K562 (cell line): ENCODE measurements at regions not wholly inside any gene's neighbourhood (a gene's known extent, or its start where the extent isn't known, plus 50 kb on each side); places are given as distances from the start of the nearest gene placed in this dataset.

Experiments
- BRF1 ChIP-seq: IDR thresholded peaks from 3 replicates; pipeline ENCODE4 v1.6.1; 2011; ENCODE audit warnings: borderline replicate concordance, mild to moderate bottlenecking; ENCODE audit not compliant: insufficient read length; ENCODE audit errors: extremely low read depth
- FIP1L1 ChIP-seq: fragments of 200-400 bp; formaldehyde crosslinking; IDR thresholded peaks from 2 replicates; pipeline ENCODE4 v1.6.1; 2018; ENCODE audit warnings: mild to moderate bottlenecking, low read depth, low read length; ENCODE audit not compliant: poor library complexity, severe bottlenecking
- ZFP36 ChIP-seq: fragments of 150-350 bp; IDR thresholded peaks from 2 replicates; pipeline ENCODE4 v1.6.1; 2018; ENCODE audit warnings: low read length, low read depth; ENCODE audit not compliant: partially characterized antibody
- ZKSCAN8 ChIP-seq: fragments of 200-800 bp; sonication (Bioruptor generic); IDR thresholded peaks from 2 replicates; pipeline ENCODE4 v1.6.1; 2016; ENCODE audit warnings: missing genetic modification characterization, missing compliant biosample characterization
- TF ChIP-seq, protein P1 (sequence below), 2 experiments: fragments of 450-650 bp in 1 of 2; sonication (generic) in 1 of 2; formaldehyde crosslinking in 1 of 2; IDR thresholded peaks in 1 of 2; conservative IDR thresholded peaks in 1 of 2; 2 replicates each; pipeline versions ENCODE4 v1.6.1 to v1.8.1; 2016 to 2023; ENCODE audit warnings: mild to moderate bottlenecking in 2 of 2, moderate library complexity in 2 of 2, inconsistent platforms in 1 of 2, missing genetic modification reagents in 1 of 2
- TF ChIP-seq, protein P2 (sequence below): sonication (generic); formaldehyde crosslinking; IDR thresholded peaks from 2 replicates; pipeline ENCODE4 v1.5.0; 2020; ENCODE audit warnings: missing genetic modification reagents

DNA sequence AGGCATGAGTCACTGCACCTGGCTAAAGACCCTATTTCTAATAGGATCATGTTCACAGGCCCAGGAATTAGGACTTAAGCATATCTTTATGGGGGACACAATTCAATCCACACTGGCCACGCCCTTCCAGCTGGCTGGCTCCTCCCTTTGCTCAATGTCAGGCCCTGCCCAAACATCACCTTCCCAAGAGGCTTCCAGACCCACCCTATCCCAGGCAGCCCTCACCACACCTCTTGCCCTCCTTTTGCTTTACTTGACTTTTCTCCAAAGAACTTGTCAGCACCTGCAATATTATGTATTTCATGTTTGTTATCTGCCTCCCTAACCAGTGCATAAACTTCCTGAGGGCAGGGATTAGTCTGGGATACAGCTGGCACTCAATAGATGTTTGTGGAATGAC lies 109.6 kb upstream of the CDH5 start:
- no peak for TF ChIP-seq ZFP36
- TF ChIP-seq, protein P1, sequence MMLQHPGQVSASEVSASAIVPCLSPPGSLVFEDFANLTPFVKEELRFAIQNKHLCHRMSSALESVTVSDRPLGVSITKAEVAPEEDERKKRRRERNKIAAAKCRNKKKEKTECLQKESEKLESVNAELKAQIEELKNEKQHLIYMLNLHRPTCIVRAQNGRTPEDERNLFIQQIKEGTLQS (IDR thresholded peaks at IDR 0.05): no peak
- TF ChIP-seq, protein P1 (CRISPR knock-in tag; conservative IDR thresholded peaks at IDR 0.05): no peak
- no peak for TF ChIP-seq BRF1
- TF ChIP-seq, protein P2, sequence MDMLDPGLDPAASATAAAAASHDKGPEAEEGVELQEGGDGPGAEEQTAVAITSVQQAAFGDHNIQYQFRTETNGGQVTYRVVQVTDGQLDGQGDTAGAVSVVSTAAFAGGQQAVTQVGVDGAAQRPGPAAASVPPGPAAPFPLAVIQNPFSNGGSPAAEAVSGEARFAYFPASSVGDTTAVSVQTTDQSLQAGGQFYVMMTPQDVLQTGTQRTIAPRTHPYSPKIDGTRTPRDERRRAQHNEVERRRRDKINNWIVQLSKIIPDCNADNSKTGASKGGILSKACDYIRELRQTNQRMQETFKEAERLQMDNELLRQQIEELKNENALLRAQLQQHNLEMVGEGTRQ (CRISPR knock-in tag): no peak
- no peak for TF ChIP-seq ZKSCAN8 (CRISPR knock-in tag)
- TF ChIP-seq FIP1L1: no peak
